ENCODE measurements at regions not wholly inside any gene's neighbourhood (a gene's known extent, or its start where the extent isn't known, plus 50 kb on each side); places are given as distances from the start of the nearest gene placed in this dataset.
"Not testable (repeated sequence)": the region's sequence is repeated elsewhere in the genome, so short reads cannot be mapped to it uniquely, and the experiment has no call there.

GRCh38 chr3:81869382-81869781 is 107.9 kb upstream of the GBE1 start:
- no peak overlapping the region for H3K4me3 ChIP-seq (ENCODE audit: control insufficient read depth, low read depth, low read length)

DNA sequence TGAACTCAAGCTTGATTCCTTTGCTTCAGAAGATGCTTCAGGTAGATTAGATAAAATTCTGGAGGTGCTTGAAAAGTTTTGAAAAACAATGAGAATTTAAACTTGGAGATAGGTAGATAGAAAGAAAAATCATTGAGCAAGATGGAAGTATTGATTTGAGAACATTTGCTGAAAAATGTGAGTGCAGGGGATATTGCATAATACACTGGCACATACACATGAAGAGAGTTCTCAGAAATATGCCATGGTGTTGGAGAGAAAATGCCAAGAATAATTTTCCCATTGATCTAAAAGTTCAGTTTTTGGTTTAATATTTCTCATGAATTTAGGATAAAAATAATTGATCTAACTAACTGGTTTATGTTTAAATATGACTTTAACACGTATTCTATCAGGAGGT is 107.2 kb upstream of the GBE1 start:
- no peak overlapping the region for H3K4me3 ChIP-seq (ENCODE audit: control insufficient read depth, low read depth, low read length)
- no peak for TF ChIP-seq CTCF (IDR thresholded peaks at IDR 0.05; ENCODE audit: control insufficient read depth, insufficient read depth, low read depth, low read length, missing control alignments)
- no peak for DNase-seq (ENCODE audit: low read depth)

More at GRCh38 chr3:81869382-81869781, 107.9 kb upstream of the GBE1 start:
- no peak for TF ChIP-seq CTCF (IDR thresholded peaks at IDR 0.05; ENCODE audit: control insufficient read depth, insufficient read depth, low read depth, low read length, missing control alignments)
- no peak for DNase-seq (ENCODE audit: low read depth)

DNA sequence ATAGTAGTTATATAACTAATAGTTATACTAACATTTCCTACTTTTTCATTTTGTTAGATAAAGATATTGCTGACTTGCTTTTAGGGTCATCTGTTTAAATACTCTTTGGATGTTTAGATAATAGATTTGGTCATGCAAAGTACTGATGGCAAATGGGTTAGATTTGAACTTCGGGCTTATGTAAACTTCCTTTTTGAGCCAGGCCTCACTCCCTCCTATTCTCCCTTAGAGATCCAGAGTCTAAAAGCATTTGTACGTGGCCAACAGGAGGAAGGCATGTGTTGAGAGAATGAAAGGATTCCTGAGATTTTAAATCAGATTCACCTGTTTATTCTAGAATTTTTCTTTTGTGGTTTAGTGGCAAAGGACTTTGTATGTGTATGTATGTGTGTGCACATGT is 106.4 kb upstream of the GBE1 start:
- no peak for DNase-seq (ENCODE audit: low read depth)
- no peak for TF ChIP-seq CTCF (IDR thresholded peaks at IDR 0.05; ENCODE audit: control insufficient read depth, insufficient read depth, low read depth, low read length, missing control alignments)
- H3K4me3 ChIP-seq (ENCODE audit: control insufficient read depth, low read depth, low read length): no peak overlapping the region

DNA sequence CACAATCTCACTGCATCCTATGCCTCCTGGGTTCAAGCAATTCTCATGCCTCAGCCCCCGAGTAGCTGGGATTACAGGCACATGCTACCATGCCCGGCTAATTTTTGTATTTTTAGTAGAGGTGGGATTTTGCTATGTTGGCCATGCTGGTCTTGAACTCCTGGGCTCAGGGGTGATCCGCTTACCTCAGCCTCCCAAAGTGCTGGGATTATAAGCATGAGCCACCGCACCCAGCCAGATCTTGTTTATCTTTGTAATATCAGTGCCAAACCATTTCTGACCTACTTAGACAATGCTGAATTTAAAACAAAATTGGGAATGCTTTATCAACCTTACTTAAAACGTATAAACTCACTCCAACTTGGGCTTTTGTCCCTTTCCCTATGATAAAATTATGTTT is 103.7 kb upstream of the GBE1 start:
- not testable (repeated sequence) for DNase-seq (ENCODE audit: low read depth)

DNA sequence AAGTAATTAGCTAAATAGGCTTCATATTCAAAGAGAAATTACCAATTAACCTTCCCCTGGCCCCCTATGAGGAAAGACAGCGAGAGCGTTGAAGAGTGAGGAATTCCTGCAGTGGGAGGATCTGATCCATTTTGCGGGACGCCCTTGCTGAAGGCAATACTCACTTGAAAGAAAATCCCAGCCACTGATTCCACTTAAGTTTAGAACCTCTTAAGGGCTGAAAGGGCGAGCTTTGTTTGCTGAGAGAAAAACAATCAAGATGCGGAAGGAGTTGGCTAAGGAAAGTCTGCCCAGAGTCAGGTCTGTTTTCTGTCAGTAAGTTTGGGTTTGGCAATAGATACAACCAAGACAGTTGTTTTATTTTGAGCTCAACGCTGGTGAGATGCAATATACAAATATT is 102.8 kb upstream of the GBE1 start:
- TF ChIP-seq CTCF (IDR thresholded peaks at IDR 0.05; ENCODE audit: control insufficient read depth, insufficient read depth, low read depth, low read length, missing control alignments): no peak
- H3K4me3 ChIP-seq (ENCODE audit: control insufficient read depth, low read depth, low read length): no peak overlapping the region
- DNase-seq (ENCODE audit: low read depth): no peak

More for the DNA sequence above, 103.7 kb upstream of the GBE1 start:
- not testable (repeated sequence) for H3K4me3 ChIP-seq (ENCODE audit: control insufficient read depth, low read depth, low read length)

- no peak for TF ChIP-seq CTCF (IDR thresholded peaks at IDR 0.05; ENCODE audit: control insufficient read depth, insufficient read depth, low read depth, low read length, missing control alignments)
- H3K4me3 ChIP-seq (ENCODE audit: control insufficient read depth, low read depth, low read length): no peak overlapping the region
- no peak for DNase-seq (ENCODE audit: low read depth)
These were observed 102.3 kb upstream of the GBE1 start for GRCh38 chr3:81863756-81864155.

DNA sequence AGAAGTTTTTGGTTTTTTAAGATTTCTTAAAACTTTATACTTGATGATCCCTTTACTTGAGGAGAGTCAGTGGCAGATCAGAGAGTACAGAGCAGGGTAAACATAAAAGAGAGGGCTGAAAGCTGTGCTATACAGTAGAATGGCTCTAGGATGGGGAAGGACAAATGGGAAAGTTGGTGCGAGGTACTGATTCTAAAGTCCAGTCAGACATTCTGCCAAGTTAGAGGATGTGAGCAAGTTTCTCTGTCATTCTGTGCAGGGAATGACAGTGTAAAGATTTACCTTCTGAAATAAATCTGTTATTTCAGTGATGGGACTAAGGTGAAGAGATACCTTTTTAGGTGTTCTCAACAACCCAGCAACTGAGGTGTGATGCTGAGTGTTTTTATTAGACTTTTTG is 100.1 kb upstream of the GBE1 start:
- DNase-seq (ENCODE audit: low read depth): no peak
- no peak overlapping the region for H3K4me3 ChIP-seq (ENCODE audit: control insufficient read depth, low read depth, low read length)
- no peak for TF ChIP-seq CTCF (IDR thresholded peaks at IDR 0.05; ENCODE audit: control insufficient read depth, insufficient read depth, low read depth, low read length, missing control alignments)
